Stimulated activated CD8-positive, alpha-beta memory T cell treated with anti-CD3 and anti-CD28 coated beads, Interleukin-15, amount 100 ng/mL, for 24 hours (primary cell): ENCODE measurements at regions not wholly inside any gene's neighbourhood (a gene's known extent, or its start where the extent isn't known, plus 50 kb on each side); places are given as distances from the start of the nearest gene placed in this dataset.
"Not testable (repeated sequence)": the region's sequence is repeated elsewhere in the genome, so short reads cannot be mapped to it uniquely, and the experiment has no call there.

Experiments
- DNase-seq: peaks from one replicate; pipeline ENCODE4 v3.0.0-alpha.2; 2020; ENCODE audit warnings: low read depth

- DNase-seq: not testable (repeated sequence)
Observed at GRCh38 chr21:27984663-27985325, 1007.9 kb downstream of the LTN1 start.

GRCh38 chr21:27979446-27979845 lies 1012.6 kb upstream of the ADAMTS5 start:
- not testable (repeated sequence) for DNase-seq

- DNase-seq: no peak
Observed at GRCh38 chr21:27975514-27975913, 1008.6 kb upstream of the ADAMTS5 start.

- DNase-seq: not testable (repeated sequence)
Observed at GRCh38 chr21:27974152-27974551, 1007.3 kb upstream of the ADAMTS5 start.

- not testable (repeated sequence) for DNase-seq
Observed at GRCh38 chr21:27968240-27968639, 1001.4 kb upstream of the ADAMTS5 start.

GRCh38 chr21:27954543-27955165 lies 987.8 kb upstream of the ADAMTS5 start:
- no peak for DNase-seq

GRCh38 chr21:27953340-27954045 lies 986.6 kb upstream of the ADAMTS5 start:
- DNase-seq: no peak

- DNase-seq: not testable (repeated sequence)
Observed at GRCh38 chr21:27949093-27949492, 982.2 kb upstream of the ADAMTS5 start.

- not testable (repeated sequence) for DNase-seq
Observed at GRCh38 chr21:27930108-27930767, 963.4 kb upstream of the ADAMTS5 start.

GRCh38 chr21:27929179-27929578 lies 962.3 kb upstream of the ADAMTS5 start:
- not testable (repeated sequence) for DNase-seq

GRCh38 chr21:27928534-27929115 lies 961.7 kb upstream of the ADAMTS5 start:
- DNase-seq: not testable (repeated sequence)

- DNase-seq: not testable (repeated sequence)
Observed at GRCh38 chr21:27921421-27921820, 954.5 kb upstream of the ADAMTS5 start.

- DNase-seq: not testable (repeated sequence)
Observed at GRCh38 chr21:27917966-27918365, 951.1 kb upstream of the ADAMTS5 start.

- DNase-seq: not testable (repeated sequence)
Observed at GRCh38 chr21:27916326-27916725, 949.4 kb upstream of the ADAMTS5 start.

- DNase-seq: not testable (repeated sequence)
Observed at GRCh38 chr21:27912133-27912532, 945.2 kb upstream of the ADAMTS5 start.

GRCh38 chr21:27909487-27909886 lies 942.6 kb upstream of the ADAMTS5 start:
- DNase-seq: not testable (repeated sequence)

- not testable (repeated sequence) for DNase-seq
Observed at GRCh38 chr21:27908816-27909215, 941.9 kb upstream of the ADAMTS5 start.

- DNase-seq: not testable (repeated sequence)
Observed at GRCh38 chr21:27902904-27903303, 936.0 kb upstream of the ADAMTS5 start.

- not testable (repeated sequence) for DNase-seq
Observed at GRCh38 chr21:27893619-27894018, 926.7 kb upstream of the ADAMTS5 start.

- DNase-seq: not testable (repeated sequence)
Observed at GRCh38 chr21:27891495-27891894, 924.6 kb upstream of the ADAMTS5 start.

- not testable (repeated sequence) for DNase-seq
Observed at GRCh38 chr21:27887808-27888455, 921.0 kb upstream of the ADAMTS5 start.
